PC-9 (cell line): ENCODE measurements at regions not wholly inside any gene's neighbourhood (a gene's known extent, or its start where the extent isn't known, plus 50 kb on each side); places are given as distances from the start of the nearest gene placed in this dataset.

ENCODE experiments used
- BruUV-seq: library from RNA; stranded (reverse); fragments of 400-500 nt; replicated peaks from 2 replicates; lab custom pipeline; 2021; lab: Mats Ljungman, UMichigan
- CTCF ChIA-PET: fragments of 300-600 bp; sonication (Branson Sonifier 250); formaldehyde crosslinking; loops from one replicate; lab custom pipeline; 2022; ENCODE audit warnings: antibody characterized with exemption; lab: Charles Lee
- POLR2A ChIA-PET: fragments of 300-600 bp; sonication (Branson Sonifier 250); formaldehyde crosslinking; loops from one replicate; lab custom pipeline; 2022; ENCODE audit warnings: antibody characterized with exemption; ENCODE audit not compliant: unreplicated experiment; lab: Charles Lee
- DNase-seq, 2 experiments: peaks; one replicate each; pipeline versions ENCODE4 v3.0.0 to v3.0.0-alpha.2; 2015 to 2022; ENCODE audit warnings: mixed read lengths in 1 of 2
- H2AFZ ChIP-seq: fragments of 200-600 bp; sonication (generic); 2 replicates; pipeline ENCODE4 v1.8.1; 2017; ENCODE audit warnings: antibody characterized with exemption
- H3F3A ChIP-seq: fragments of 200-600 bp; sonication (generic); 2 replicates; pipeline ENCODE4 v1.8.1; 2017; ENCODE audit warnings: antibody characterized with exemption, mild to moderate bottlenecking, low read depth; ENCODE audit not compliant: insufficient read depth
- H3K27ac ChIP-seq: fragments of 200-600 bp; sonication (generic); 2 replicates; pipeline ENCODE4 v1.6.1; 2016; ENCODE audit warnings: mixed run types
- H3K27me3 ChIP-seq: fragments of 200-600 bp; sonication (generic); 2 replicates; pipeline ENCODE4 v1.6.1; 2016; ENCODE audit warnings: low read depth, mixed run types; ENCODE audit not compliant: insufficient read depth
- H3K36me3 ChIP-seq: fragments of 200-600 bp; sonication (generic); 2 replicates; pipeline ENCODE4 v1.6.1; 2016; ENCODE audit warnings: low read depth, mixed run types
- H3K4me1 ChIP-seq: fragments of 200-600 bp; sonication (generic); replicated peaks from 2 replicates; pipeline ENCODE4 v1.6.1; 2016; ENCODE audit warnings: mixed run types; ENCODE audit not compliant: insufficient read depth
- H3K4me2 ChIP-seq: fragments of 200-600 bp; sonication (generic); 2 replicates; pipeline ENCODE4 v1.6.1; 2017; ENCODE audit warnings: mixed run types
- H3K4me3 ChIP-seq: fragments of 200-600 bp; sonication (generic); 2 replicates; pipeline ENCODE4 v1.6.1; 2016; ENCODE audit warnings: mixed run types
- H3K79me2 ChIP-seq: fragments of 200-600 bp; sonication (generic); 2 replicates; pipeline ENCODE4 v1.6.1; 2017; ENCODE audit warnings: low read depth, mixed run types
- H3K9me2 ChIP-seq: fragments of 200-600 bp; sonication (generic); 2 replicates; pipeline ENCODE4 v1.8.1; 2017; ENCODE audit warnings: mild to moderate bottlenecking; ENCODE audit not compliant: insufficient read depth
- H3K9me3 ChIP-seq: fragments of 200-600 bp; sonication (generic); 2 replicates; pipeline ENCODE4 v1.8.1; 2016; ENCODE audit warnings: low read depth; ENCODE audit not compliant: insufficient read depth
- H4K20me1 ChIP-seq: fragments of 200-600 bp; sonication (generic); 2 replicates; pipeline ENCODE4 v1.8.1; 2017; ENCODE audit not compliant: insufficient read depth
- EZH2 ChIP-seq: fragments of 200-600 bp; sonication (generic); IDR thresholded peaks from 2 replicates; pipeline ENCODE4 v1.8.0; 2017; ENCODE audit warnings: antibody characterized with exemption, low read depth
- intact Hi-C: fragments of 100-400 bp; cut with micrococcal nuclease; formaldehyde crosslinking; loops from one replicate; pipeline ENCODE4 v1.10.0; 2022; ENCODE audit not compliant: unreplicated experiment
- TF ChIP-seq, protein P1 (sequence below): fragments of 200-600 bp; sonication (generic); conservative IDR thresholded peaks from 2 replicates; pipeline ENCODE4 v1.6.1; 2017; ENCODE audit warnings: mixed run types, antibody characterized with exemption, mild to moderate bottlenecking, moderate library complexity

GRCh38 chr4:171246948-171247347, 566.3 kb upstream of the GALNTL6 start:
- Histone ChIP-seq H4K20me1 (no peaks in the 10 kb centered on the region), H2AFZ (no peak overlapping the region), H3K9me3 (no peaks in the 10 kb centered on the region), H3K9me2 (no peaks in the 10 kb centered on the region), H3K79me2 (no peaks in the 10 kb centered on the region), H3K36me3 (no peaks in the 10 kb centered on the region), H3K27me3 (no peaks in the 10 kb centered on the region), H3F3A (no peaks in the 10 kb centered on the region), H3K27ac (no peak overlapping the region), H3K4me1 (no peaks in the 10 kb centered on the region), H3K4me2 (no peak overlapping the region), H3K4me3 (no peak overlapping the region)
- ChIA-PET CTCF (no interaction called here), POLR2A (no interaction called here)
- no peak for DNase-seq
- TF ChIP-seq, protein P1, sequence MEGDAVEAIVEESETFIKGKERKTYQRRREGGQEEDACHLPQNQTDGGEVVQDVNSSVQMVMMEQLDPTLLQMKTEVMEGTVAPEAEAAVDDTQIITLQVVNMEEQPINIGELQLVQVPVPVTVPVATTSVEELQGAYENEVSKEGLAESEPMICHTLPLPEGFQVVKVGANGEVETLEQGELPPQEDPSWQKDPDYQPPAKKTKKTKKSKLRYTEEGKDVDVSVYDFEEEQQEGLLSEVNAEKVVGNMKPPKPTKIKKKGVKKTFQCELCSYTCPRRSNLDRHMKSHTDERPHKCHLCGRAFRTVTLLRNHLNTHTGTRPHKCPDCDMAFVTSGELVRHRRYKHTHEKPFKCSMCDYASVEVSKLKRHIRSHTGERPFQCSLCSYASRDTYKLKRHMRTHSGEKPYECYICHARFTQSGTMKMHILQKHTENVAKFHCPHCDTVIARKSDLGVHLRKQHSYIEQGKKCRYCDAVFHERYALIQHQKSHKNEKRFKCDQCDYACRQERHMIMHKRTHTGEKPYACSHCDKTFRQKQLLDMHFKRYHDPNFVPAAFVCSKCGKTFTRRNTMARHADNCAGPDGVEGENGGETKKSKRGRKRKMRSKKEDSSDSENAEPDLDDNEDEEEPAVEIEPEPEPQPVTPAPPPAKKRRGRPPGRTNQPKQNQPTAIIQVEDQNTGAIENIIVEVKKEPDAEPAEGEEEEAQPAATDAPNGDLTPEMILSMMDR = no peak
- no peak for TF ChIP-seq EZH2
- no TSS peak for BruUV-seq
- intact Hi-C loops = no loop called here

DNA sequence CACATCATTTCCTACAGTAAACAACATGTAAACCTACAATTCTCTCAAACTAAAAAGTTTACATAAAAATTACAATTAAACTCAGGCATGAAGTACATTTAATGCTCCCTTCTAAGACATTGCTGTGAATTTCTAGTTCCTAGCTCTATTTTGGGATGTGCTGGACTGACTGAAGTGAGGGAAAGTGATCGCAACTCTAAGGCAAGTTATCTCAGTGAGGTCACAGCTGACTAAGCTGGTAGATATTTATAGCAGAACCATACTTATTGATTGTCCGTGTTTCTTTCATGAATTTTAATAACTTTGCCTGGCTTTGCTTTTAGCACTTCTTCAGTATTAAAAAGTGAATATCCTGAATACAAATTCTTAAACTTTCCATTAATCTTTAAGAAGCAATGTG, 570.4 kb upstream of the GALNTL6 start:
- no peak for DNase-seq
- intact Hi-C loops = no loop called here
- Histone ChIP-seq H3K27ac (no peak overlapping the region), H4K20me1 (no peaks in the 10 kb centered on the region), H3K9me3 (no peaks in the 10 kb centered on the region), H3K27me3 (no peaks in the 10 kb centered on the region), H3F3A (no peaks in the 10 kb centered on the region), H3K9me2 (no peaks in the 10 kb centered on the region), H3K79me2 (no peaks in the 10 kb centered on the region), H3K4me3 (no peak overlapping the region), H2AFZ (no peak overlapping the region), H3K36me3 (no peaks in the 10 kb centered on the region), H3K4me2 (no peak overlapping the region), H3K4me1 (no peaks in the 10 kb centered on the region)
- ChIA-PET POLR2A (no interaction called here), CTCF (no interaction called here)
- no TSS peak for BruUV-seq
- TF ChIP-seq EZH2 = no peak
- TF ChIP-seq, protein P1 = no peak

- Histone ChIP-seq H3F3A (no peaks in the 10 kb centered on the region), H3K9me2 (no peaks in the 10 kb centered on the region), H3K4me2 (no peak overlapping the region), H3K79me2 (no peaks in the 10 kb centered on the region), H2AFZ (no peak overlapping the region), H3K36me3 (no peaks in the 10 kb centered on the region), H3K9me3 (no peaks in the 10 kb centered on the region), H3K4me1 (no peaks in the 10 kb centered on the region), H3K27me3 (no peaks in the 10 kb centered on the region), H4K20me1 (no peaks in the 10 kb centered on the region), H3K27ac (no peak overlapping the region), H3K4me3 (no peak overlapping the region)
- POLR2A ChIA-PET = no interaction called here
- CTCF ChIA-PET = no interaction called here
- no TSS peak for BruUV-seq
- DNase-seq = no peak
- intact Hi-C loops = no loop called here
- TF ChIP-seq, protein P1 = no peak
- TF ChIP-seq EZH2 = no peak
Observed at GRCh38 chr4:171239196-171239595, 574.0 kb upstream of the GALNTL6 start.
